ENCODE measurements at regions not wholly inside any gene's neighbourhood (a gene's known extent, or its start where the extent isn't known, plus 50 kb on each side); places are given as distances from the start of the nearest gene placed in this dataset.

DNA sequence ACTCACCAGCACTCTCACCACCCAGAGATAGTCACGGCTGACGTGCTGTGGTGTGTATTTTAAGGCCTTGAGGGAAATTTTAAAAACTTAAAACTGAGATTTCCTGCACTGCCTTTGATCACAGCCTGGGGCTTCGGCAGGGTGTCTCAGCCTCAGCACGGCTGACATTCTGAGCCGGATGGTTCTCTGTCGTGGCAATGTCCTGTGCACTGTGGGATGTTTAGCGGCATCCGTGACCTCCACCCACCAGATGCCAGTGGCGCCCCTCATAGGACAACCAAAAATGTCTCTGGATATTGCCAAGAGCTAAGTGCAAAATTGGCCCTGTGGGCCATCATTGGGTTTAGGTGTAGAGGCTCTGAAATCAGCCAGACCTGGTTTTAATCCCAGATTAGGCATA, 142.2 kb upstream of the KCNG1 start:
- TF ChIP-seq, protein P1, sequence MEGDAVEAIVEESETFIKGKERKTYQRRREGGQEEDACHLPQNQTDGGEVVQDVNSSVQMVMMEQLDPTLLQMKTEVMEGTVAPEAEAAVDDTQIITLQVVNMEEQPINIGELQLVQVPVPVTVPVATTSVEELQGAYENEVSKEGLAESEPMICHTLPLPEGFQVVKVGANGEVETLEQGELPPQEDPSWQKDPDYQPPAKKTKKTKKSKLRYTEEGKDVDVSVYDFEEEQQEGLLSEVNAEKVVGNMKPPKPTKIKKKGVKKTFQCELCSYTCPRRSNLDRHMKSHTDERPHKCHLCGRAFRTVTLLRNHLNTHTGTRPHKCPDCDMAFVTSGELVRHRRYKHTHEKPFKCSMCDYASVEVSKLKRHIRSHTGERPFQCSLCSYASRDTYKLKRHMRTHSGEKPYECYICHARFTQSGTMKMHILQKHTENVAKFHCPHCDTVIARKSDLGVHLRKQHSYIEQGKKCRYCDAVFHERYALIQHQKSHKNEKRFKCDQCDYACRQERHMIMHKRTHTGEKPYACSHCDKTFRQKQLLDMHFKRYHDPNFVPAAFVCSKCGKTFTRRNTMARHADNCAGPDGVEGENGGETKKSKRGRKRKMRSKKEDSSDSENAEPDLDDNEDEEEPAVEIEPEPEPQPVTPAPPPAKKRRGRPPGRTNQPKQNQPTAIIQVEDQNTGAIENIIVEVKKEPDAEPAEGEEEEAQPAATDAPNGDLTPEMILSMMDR (optimal IDR thresholded peaks at IDR 0.05 in 1 of 3, IDR thresholded peaks at IDR 0.05 in 1 of 3, conservative IDR thresholded peaks at IDR 0.05 in 1 of 3; ENCODE audit: extremely low read depth in 1 of 3, insufficient read depth in 2 of 3, low read length in 3 of 3) = no peak
- no peak for TF ChIP-seq EZH2 (IDR thresholded peaks at IDR 0.05; ENCODE audit: low read length)
